ENCODE measurements at regions not wholly inside any gene's neighbourhood (a gene's known extent, or its start where the extent isn't known, plus 50 kb on each side); places are given as distances from the start of the nearest gene placed in this dataset.

GRCh38 chr18:77551055-77551454 lies 301.4 kb downstream of the GALR1 start:
- no peaks in the 10 kb centered on the region for H3K4me1 Mint-ChIP-seq
- TF ChIP-seq CTCF (conservative IDR thresholded peaks at IDR 0.05) = no peak
- H3K27me3 Mint-ChIP-seq (ENCODE audit: low read depth) = no peaks in the 10 kb centered on the region
- H3K9me3 Mint-ChIP-seq = no peaks in the 10 kb centered on the region
- DNase-seq (ENCODE audit: low read depth, low spot score) = no peak
- no peak overlapping the region for H3K4me3 Mint-ChIP-seq
- H3K27ac Mint-ChIP-seq (ENCODE audit: unreplicated experiment) = no peak overlapping the region
- H3K36me3 Mint-ChIP-seq (ENCODE audit: low read depth) = no peaks in the 10 kb centered on the region

GRCh38 chr18:77552945-77553344 lies 303.3 kb downstream of the GALR1 start:
- Mint-ChIP-seq H3K27me3 (ENCODE audit: low read depth) (no peaks in the 10 kb centered on the region), H3K4me1 (no peaks in the 10 kb centered on the region), H3K27ac (ENCODE audit: unreplicated experiment) (no peak overlapping the region), H3K9me3 (no peaks in the 10 kb centered on the region), H3K36me3 (ENCODE audit: low read depth) (no peaks in the 10 kb centered on the region), H3K4me3 (no peak overlapping the region)
- no peak for TF ChIP-seq CTCF (conservative IDR thresholded peaks at IDR 0.05)
- no peak for DNase-seq (ENCODE audit: low read depth, low spot score)

- H3K27me3 Mint-ChIP-seq (ENCODE audit: low read depth) = no peaks in the 10 kb centered on the region
- H3K4me1 Mint-ChIP-seq = no peaks in the 10 kb centered on the region
- H3K4me3 Mint-ChIP-seq = no peak overlapping the region
- H3K9me3 Mint-ChIP-seq = no peaks in the 10 kb centered on the region
- no peak for TF ChIP-seq CTCF (conservative IDR thresholded peaks at IDR 0.05)
- no peak overlapping the region for H3K27ac Mint-ChIP-seq (ENCODE audit: unreplicated experiment)
- no peak for DNase-seq (ENCODE audit: low read depth, low spot score)
- H3K36me3 Mint-ChIP-seq (ENCODE audit: low read depth) = no peaks in the 10 kb centered on the region
Measured at GRCh38 chr18:77554061-77554460, 304.4 kb downstream of the GALR1 start.

GRCh38 chr18:77557046-77557587 lies 307.5 kb downstream of the GALR1 start:
- Mint-ChIP-seq H3K36me3 (ENCODE audit: low read depth) (no peaks in the 10 kb centered on the region), H3K4me1 (no peaks in the 10 kb centered on the region), H3K4me3 (no peak overlapping the region), H3K27ac (ENCODE audit: unreplicated experiment) (no peak overlapping the region), H3K9me3 (no peaks in the 10 kb centered on the region), H3K27me3 (ENCODE audit: low read depth) (no peaks in the 10 kb centered on the region)
- peak; percentile 51 for DNase-seq (ENCODE audit: low read depth, low spot score)
- TF ChIP-seq CTCF (conservative IDR thresholded peaks at IDR 0.05) = no peak

GRCh38 chr18:77559274-77559910 lies 309.7 kb downstream of the GALR1 start:
- no peak overlapping the region for H3K27ac Mint-ChIP-seq (ENCODE audit: unreplicated experiment)
- H3K4me3 Mint-ChIP-seq = no peak overlapping the region
- H3K9me3 Mint-ChIP-seq = no peaks in the 10 kb centered on the region
- no peaks in the 10 kb centered on the region for H3K27me3 Mint-ChIP-seq (ENCODE audit: low read depth)
- no peak for DNase-seq (ENCODE audit: low read depth, low spot score)
- H3K4me1 Mint-ChIP-seq = no peaks in the 10 kb centered on the region
- no peaks in the 10 kb centered on the region for H3K36me3 Mint-ChIP-seq (ENCODE audit: low read depth)
- no peak for TF ChIP-seq CTCF (conservative IDR thresholded peaks at IDR 0.05)

Data from neural crest cell (in vitro differentiated cells).